Thyroid gland (tissue), 4 donors: ENCODE measurements at regions not wholly inside any gene's neighbourhood (a gene's known extent, or its start where the extent isn't known, plus 50 kb on each side); places are given as distances from the start of the nearest gene placed in this dataset.

Experiments used
- DNase-seq, 2 donors: peaks; one replicate each; pipeline ENCODE4 v3.0.0-alpha.2; 2019
- H3K27ac ChIP-seq, 3 donors: fragments of 200-600 bp; sonication (generic); 1 replicate in 2 of 3; 2 replicates in 1 of 3; pipeline ENCODE4 v1.5.1; 2016 to 2019; ENCODE audit warnings: mild to moderate bottlenecking in 1 of 3, moderate library complexity in 1 of 3
- H3K27me3 ChIP-seq: fragments of 200-600 bp; sonication (generic); one replicate; pipeline ENCODE4 v1.5.1; 2019
- H3K36me3 ChIP-seq, 2 donors: fragments of 200-600 bp; sonication (generic); one replicate each; pipeline ENCODE4 v1.5.1; 2016 to 2019
- H3K4me1 ChIP-seq, 2 donors: fragments of 200-600 bp; sonication (generic); one replicate each; pipeline ENCODE4 v1.5.1; 2017 to 2019
- H3K4me3 ChIP-seq, 3 donors: fragments of 200-600 bp; sonication (generic); replicated peaks in 1 of 3; 1 replicate in 2 of 3; 2 replicates in 1 of 3; pipeline ENCODE4 v1.5.1; 2016; ENCODE audit warnings: mild to moderate bottlenecking in 1 of 3
- H3K9me3 ChIP-seq: fragments of 200-600 bp; sonication (generic); one replicate; pipeline ENCODE4 v1.5.1; 2017
- CTCF ChIP-seq, 6 experiments: fragments of 200-600 bp in 3 of 6; fragments of 450-650 bp in 3 of 6; sonication (generic) in 3 of 6; IDR thresholded peaks; one replicate each; pipeline ENCODE4 v1.5.1; 2016 to 2019; ENCODE audit warnings: antibody characterized with exemption in 6 of 6, mild to moderate bottlenecking in 2 of 6, inconsistent platforms in 1 of 6, moderate library complexity in 1 of 6
- POLR2A ChIP-seq, 2 donors: fragments of 450-650 bp; IDR thresholded peaks; one replicate each; pipeline ENCODE4 v1.6.1; 2017; ENCODE audit warnings: antibody characterized with exemption in 2 of 2, mild to moderate bottlenecking in 2 of 2, moderate library complexity in 1 of 2
- WGBS, 2 donors: methylation state at CpG; one replicate each; pipeline ENCODE4 v1.1.5; 2017; 5-methylcytosine and 5-hydroxymethylcytosine counted together
- intact Hi-C: fragments of 100-400 bp; cut with DNase I; formaldehyde crosslinking; loops from one replicate; pipeline ENCODE4 v1.15.1; 2023

- no peaks in the 10 kb centered on the region for H3K27me3 ChIP-seq
- no peak overlapping the region for H3K4me3 ChIP-seq
- H3K9me3 ChIP-seq: no peaks in the 10 kb centered on the region
- no peaks in the 10 kb centered on the region for H3K4me1 ChIP-seq
- no peak for DNase-seq
- H3K27ac ChIP-seq: no peak overlapping the region
- no peaks in the 10 kb centered on the region for H3K36me3 ChIP-seq
- TF ChIP-seq CTCF (IDR thresholded peaks at IDR 0.05) (no peak), POLR2A (IDR thresholded peaks at IDR 0.05) (no peak)
- intact Hi-C loops: no loop called here
- WGBS, 2 donors: 84 to 89% methylated on average over 5 of the region's 5 CpGs
These were observed 221.9 kb downstream of the C16orf95 start for GRCh38 chr16:87095271-87095670.

GRCh38 chr16:87096746-87097333 is 220.4 kb downstream of the C16orf95 start:
- no peaks in the 10 kb centered on the region for H3K27me3 ChIP-seq
- WGBS, 2 donors: 93 to 94% methylated on average over 11 of the region's 11 CpGs
- intact Hi-C loops: no loop called here
- no peak overlapping the region for H3K27ac ChIP-seq
- no peaks in the 10 kb centered on the region for H3K9me3 ChIP-seq
- DNase-seq: no peak
- no peaks in the 10 kb centered on the region for H3K4me1 ChIP-seq
- no peak overlapping the region for H3K4me3 ChIP-seq
- TF ChIP-seq POLR2A (IDR thresholded peaks at IDR 0.05) (no peak), CTCF (IDR thresholded peaks at IDR 0.05) (no peak)
- no peaks in the 10 kb centered on the region for H3K36me3 ChIP-seq

- DNase-seq: no peak
- Histone ChIP-seq H3K4me1 (no peaks in the 10 kb centered on the region), H3K27me3 (no peaks in the 10 kb centered on the region), H3K27ac (no peak overlapping the region), H3K36me3 (no peaks in the 10 kb centered on the region), H3K4me3 (no peak overlapping the region), H3K9me3 (no peaks in the 10 kb centered on the region)
- intact Hi-C loops: no loop called here
- no peak for TF ChIP-seq CTCF (IDR thresholded peaks at IDR 0.05)
- TF ChIP-seq POLR2A (IDR thresholded peaks at IDR 0.05): no peak
- WGBS, 2 donors: 91 to 92% methylated on average over 5 of the region's 5 CpGs
These were observed 218.8 kb downstream of the C16orf95 start for GRCh38 chr16:87098361-87098760.

GRCh38 chr16:87098976-87099720 is 218.0 kb downstream of the C16orf95 start:
- Histone ChIP-seq H3K36me3 (no peaks in the 10 kb centered on the region), H3K4me1 (no peaks in the 10 kb centered on the region), H3K27ac (no peak overlapping the region), H3K27me3 (no peaks in the 10 kb centered on the region), H3K9me3 (no peaks in the 10 kb centered on the region), H3K4me3 (no peak overlapping the region)
- WGBS, 2 donors: 74 to 79% methylated on average over 8 to 9 of the region's 9 CpGs
- DNase-seq: no peak
- TF ChIP-seq POLR2A (IDR thresholded peaks at IDR 0.05): no peak
- TF ChIP-seq CTCF (IDR thresholded peaks at IDR 0.05): no peak
- intact Hi-C loops: no loop called here

- TF ChIP-seq CTCF (IDR thresholded peaks at IDR 0.05) (no peak), POLR2A (IDR thresholded peaks at IDR 0.05) (no peak)
- Histone ChIP-seq H3K36me3 (no peaks in the 10 kb centered on the region), H3K9me3 (no peaks in the 10 kb centered on the region), H3K27ac (no peak overlapping the region), H3K4me1 (no peaks in the 10 kb centered on the region), H3K27me3 (no peaks in the 10 kb centered on the region), H3K4me3 (no peak overlapping the region)
- DNase-seq: no peak
- intact Hi-C loops: no loop called here
- WGBS, 2 donors: 28 to 56% methylated on average over 7 to 11 of the region's 11 CpGs
These were observed 216.7 kb downstream of the C16orf95 start for GRCh38 chr16:87100306-87101058.
